A673 (cell line): ENCODE measurements at regions not wholly inside any gene's neighbourhood (a gene's known extent, or its start where the extent isn't known, plus 50 kb on each side); places are given as distances from the start of the nearest gene placed in this dataset.

Experiments used
- BruUV-seq: library from RNA; stranded (reverse); fragments of 400-500 nt; replicated peaks from 2 replicates; lab custom pipeline; 2021; lab: Mats Ljungman, UMichigan
- CTCF ChIA-PET: fragments of 300-600 bp; sonication (Branson Sonifier 250); formaldehyde crosslinking; loops from one replicate; lab custom pipeline; 2022; ENCODE audit warnings: antibody characterized with exemption; lab: Charles Lee
- POLR2A ChIA-PET: fragments of 300-600 bp; sonication (Branson Sonifier 250); formaldehyde crosslinking; loops from one replicate; lab custom pipeline; 2022; ENCODE audit warnings: antibody characterized with exemption; ENCODE audit not compliant: low non-redundant PET; lab: Charles Lee
- DNase-seq: peaks from one replicate; pipeline ENCODE4 v3.0.0-alpha.2; 2015; ENCODE audit warnings: low spot score
- H3K27ac ChIP-seq: fragments of 200-600 bp; sonication (generic); 2 replicates; pipeline ENCODE4 v1.5.1; 2016; ENCODE audit warnings: mixed run types, low read depth, mild to moderate bottlenecking, mixed read lengths, antibody characterized with exemption, low read length; ENCODE audit not compliant: poor library complexity, severe bottlenecking
- H3K27me3 ChIP-seq: fragments of 200-600 bp; sonication (generic); replicated peaks from 2 replicates; pipeline ENCODE4 v1.6.1; 2017; ENCODE audit warnings: mixed run types, low read depth, mild to moderate bottlenecking, mixed read lengths, antibody characterized with exemption, low read length; ENCODE audit not compliant: insufficient read depth, poor library complexity
- H3K36me3 ChIP-seq: fragments of 200-600 bp; sonication (generic); 2 replicates; pipeline ENCODE4 v1.6.1; 2016; ENCODE audit warnings: mixed run types, mild to moderate bottlenecking, mixed read lengths, antibody characterized with exemption, low read length; ENCODE audit not compliant: insufficient read depth, poor library complexity, severe bottlenecking
- H3K4me1 ChIP-seq: fragments of 200-600 bp; sonication (generic); 2 replicates; pipeline ENCODE4 v1.6.1; 2017; ENCODE audit warnings: mixed run types, mild to moderate bottlenecking, mixed read lengths, antibody characterized with exemption, low read length; ENCODE audit not compliant: insufficient read depth, poor library complexity, severe bottlenecking
- H3K4me3 ChIP-seq: fragments of 200-600 bp; sonication (generic); 2 replicates; pipeline ENCODE4 v1.5.1; 2016; ENCODE audit warnings: low read depth, mixed run types, mild to moderate bottlenecking, mixed read lengths, low read length; ENCODE audit not compliant: poor library complexity, severe bottlenecking
- H3K9me3 ChIP-seq: fragments of 200-600 bp; sonication (generic); 2 replicates; pipeline ENCODE4 v1.6.1; 2016; ENCODE audit warnings: mixed run types, low read depth, mild to moderate bottlenecking, mixed read lengths, antibody characterized with exemption, low read length; ENCODE audit not compliant: poor library complexity, severe bottlenecking
- EZH2 ChIP-seq: fragments of 200-600 bp; sonication (generic); IDR thresholded peaks from 2 replicates; pipeline ENCODE4 v1.6.1; 2017; ENCODE audit warnings: borderline replicate concordance, low read depth, mild to moderate bottlenecking, mixed read lengths, antibody characterized with exemption, low read length; ENCODE audit not compliant: poor library complexity, severe bottlenecking
- intact Hi-C: fragments of 100-400 bp; cut with micrococcal nuclease; formaldehyde crosslinking; loops from one replicate; pipeline ENCODE4 v1.10.0; 2022; ENCODE audit not compliant: unreplicated experiment
- TF ChIP-seq, protein P1 (sequence below): fragments of 300-800, 200-600 bp; sonication (generic); conservative IDR thresholded peaks from 2 replicates; pipeline ENCODE4 v1.5.1; 2017; ENCODE audit warnings: low read depth, mild to moderate bottlenecking, antibody characterized with exemption, low read length, moderate library complexity, mixed read lengths

DNA sequence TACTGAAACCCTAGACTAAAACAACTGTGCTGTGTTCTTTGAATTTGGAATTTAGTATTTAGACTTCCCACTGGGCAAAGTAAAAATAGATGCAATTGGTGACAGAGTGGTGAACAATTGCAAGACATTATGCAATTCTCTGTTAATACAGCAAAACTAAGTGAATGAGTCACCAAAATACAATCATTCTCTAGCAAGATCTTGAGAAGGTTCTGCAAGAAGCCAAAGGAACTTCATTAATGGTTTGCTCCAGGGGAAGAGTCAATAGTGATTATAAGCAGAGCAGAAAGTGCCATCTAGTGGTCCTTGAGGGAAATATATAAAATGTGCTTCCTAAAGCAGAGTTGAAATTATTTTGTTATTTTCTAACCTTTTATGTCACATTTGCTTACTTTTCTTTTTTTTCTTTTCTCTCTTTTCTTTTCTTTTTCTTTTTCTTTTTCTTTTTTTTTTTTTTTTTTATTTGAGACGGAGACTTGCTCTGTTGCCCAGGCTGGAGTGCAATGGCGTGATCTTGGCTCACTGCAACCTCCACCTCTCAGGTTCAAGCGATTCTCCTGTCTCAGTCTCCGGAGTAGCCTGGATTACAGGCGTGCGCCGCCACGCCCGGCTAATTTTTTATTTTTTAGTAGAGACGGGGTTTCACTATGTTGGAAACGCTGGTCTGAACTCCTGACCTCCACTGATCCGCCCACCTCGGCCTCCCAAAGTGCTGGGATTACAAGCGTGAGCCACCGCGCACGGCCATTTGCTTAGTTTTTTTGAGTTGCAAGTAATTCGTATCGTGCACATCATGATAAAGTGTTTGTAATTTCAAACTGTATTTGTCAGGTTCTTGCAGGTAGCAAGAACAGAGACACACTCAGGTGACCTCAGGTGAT, 99.2 kb downstream of the CTH start:
- no peak for TF ChIP-seq EZH2
- TF ChIP-seq, protein P1, sequence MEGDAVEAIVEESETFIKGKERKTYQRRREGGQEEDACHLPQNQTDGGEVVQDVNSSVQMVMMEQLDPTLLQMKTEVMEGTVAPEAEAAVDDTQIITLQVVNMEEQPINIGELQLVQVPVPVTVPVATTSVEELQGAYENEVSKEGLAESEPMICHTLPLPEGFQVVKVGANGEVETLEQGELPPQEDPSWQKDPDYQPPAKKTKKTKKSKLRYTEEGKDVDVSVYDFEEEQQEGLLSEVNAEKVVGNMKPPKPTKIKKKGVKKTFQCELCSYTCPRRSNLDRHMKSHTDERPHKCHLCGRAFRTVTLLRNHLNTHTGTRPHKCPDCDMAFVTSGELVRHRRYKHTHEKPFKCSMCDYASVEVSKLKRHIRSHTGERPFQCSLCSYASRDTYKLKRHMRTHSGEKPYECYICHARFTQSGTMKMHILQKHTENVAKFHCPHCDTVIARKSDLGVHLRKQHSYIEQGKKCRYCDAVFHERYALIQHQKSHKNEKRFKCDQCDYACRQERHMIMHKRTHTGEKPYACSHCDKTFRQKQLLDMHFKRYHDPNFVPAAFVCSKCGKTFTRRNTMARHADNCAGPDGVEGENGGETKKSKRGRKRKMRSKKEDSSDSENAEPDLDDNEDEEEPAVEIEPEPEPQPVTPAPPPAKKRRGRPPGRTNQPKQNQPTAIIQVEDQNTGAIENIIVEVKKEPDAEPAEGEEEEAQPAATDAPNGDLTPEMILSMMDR: peak; percentile 80
- DNase-seq: peak; percentile 96

DNA sequence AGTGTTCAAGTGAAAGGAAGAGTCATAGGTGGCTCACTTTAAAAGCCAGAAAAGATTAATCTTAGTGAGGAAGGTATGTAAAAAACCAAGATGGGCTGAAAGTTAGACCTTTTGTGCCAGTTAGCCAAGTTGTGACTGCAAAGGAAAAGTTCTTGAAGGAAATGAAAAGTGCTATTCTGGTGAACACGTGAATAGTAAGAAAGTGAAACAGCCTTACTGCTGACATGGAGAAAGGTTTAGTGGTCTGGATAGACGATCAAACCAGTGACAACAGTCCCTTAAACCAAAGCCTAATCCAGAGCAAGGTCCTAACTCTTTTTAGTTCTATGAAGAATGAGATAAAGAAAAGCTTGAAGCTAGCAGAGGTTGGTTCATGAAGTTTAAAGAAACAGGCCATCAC, 106.4 kb downstream of the CTH start:
- TF ChIP-seq EZH2: no peak
- TF ChIP-seq, protein P1: no peak
- H3K27me3 ChIP-seq: no peaks in the 10 kb centered on the region
- intact Hi-C loops: no loop called here
- no peak overlapping the region for H3K4me3 ChIP-seq
- H3K36me3 ChIP-seq: no peaks in the 10 kb centered on the region
- POLR2A ChIA-PET: interaction anchor here (0.6 kb wide), 1 partner anchor 243 kb away, joined by 12 read pairs; no protein-coding TSS in a partner anchor
- CTCF ChIA-PET: no interaction called here
- H3K4me1 ChIP-seq: peaks cover 4% of the 10 kb centered on the region
- no peak for DNase-seq
- no peak overlapping the region for H3K27ac ChIP-seq
- H3K9me3 ChIP-seq: no peaks in the 10 kb centered on the region
- no TSS peak for BruUV-seq

More for the DNA sequence above, 99.2 kb downstream of the CTH start:
- no TSS peak for BruUV-seq
- Histone ChIP-seq H3K4me3 (no peak overlapping the region), H3K27ac (no peak overlapping the region), H3K36me3 (no peaks in the 10 kb centered on the region), H3K27me3 (no peaks in the 10 kb centered on the region), H3K4me1 (peaks cover 11% of the 10 kb centered on the region), H3K9me3 (no peaks in the 10 kb centered on the region)
- intact Hi-C loops: loop anchor here (5.0 kb wide), 2 partner anchors 73 to 378 kb away; no protein-coding TSS in a partner anchor
- ChIA-PET POLR2A (no interaction called here), CTCF (no interaction called here)

DNA sequence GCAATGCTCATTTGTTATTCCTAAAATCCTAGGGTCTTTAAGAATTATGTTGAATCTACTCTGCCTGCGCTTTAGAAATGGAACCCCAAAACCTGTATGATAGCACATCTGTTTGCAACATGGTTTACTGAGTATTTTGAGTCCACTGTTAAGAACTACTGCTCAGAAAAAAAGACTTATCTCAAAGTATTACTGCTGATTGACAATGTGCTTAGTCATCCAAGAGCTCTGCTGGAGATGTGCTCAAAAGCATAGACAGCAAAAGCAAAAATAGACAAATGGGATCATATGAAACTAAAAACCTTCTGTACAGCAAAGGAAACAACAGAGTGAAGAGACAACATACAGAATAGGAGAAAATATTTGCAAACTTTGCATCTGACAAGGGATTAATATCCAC, 107.0 kb downstream of the CTH start:
- no peaks in the 10 kb centered on the region for H3K27me3 ChIP-seq
- no peak overlapping the region for H3K4me3 ChIP-seq
- H3K9me3 ChIP-seq: no peaks in the 10 kb centered on the region
- intact Hi-C loops: no loop called here
- no TSS peak for BruUV-seq
- no peak for DNase-seq
- H3K36me3 ChIP-seq: no peaks in the 10 kb centered on the region
- H3K27ac ChIP-seq: no peak overlapping the region
- ChIA-PET POLR2A (interaction anchor here (0.6 to 0.7 kb wide), 2 partner anchors 13 to 244 kb away, joined by 4 to 12 read pairs; no protein-coding TSS in a partner anchor), CTCF (no interaction called here)
- TF ChIP-seq, protein P1: no peak
- TF ChIP-seq EZH2: no peak
- peaks cover 4% of the 10 kb centered on the region for H3K4me1 ChIP-seq
